NCI-H1930 (cell line): ENCODE measurements at regions not wholly inside any gene's neighbourhood (a gene's known extent, or its start where the extent isn't known, plus 50 kb on each side); places are given as distances from the start of the nearest gene placed in this dataset.
A peak's percentile ranks its signal among the peaks of the same experiment; 100 is the strongest.

Source experiments
- DNase-seq, 2 experiments: peaks; one replicate each; lab custom pipeline; 2025; lab: John Stamatoyannopoulos, UW

GRCh38 chr12:127077262-127078045 lies 1189.5 kb upstream of the TMEM132C start:
- no peak for DNase-seq

GRCh38 chr12:127078577-127079350 lies 1188.2 kb upstream of the TMEM132C start:
- DNase-seq = no peak

- DNase-seq = no peak
Observed at GRCh38 chr12:127079636-127080035, 1187.3 kb upstream of the TMEM132C start.

- DNase-seq = no peak
Observed at GRCh38 chr12:127081058-127081457, 1185.9 kb upstream of the TMEM132C start.

GRCh38 chr12:127083008-127083949 lies 1183.7 kb upstream of the TMEM132C start:
- DNase-seq = peak; percentile 20 to 41

- no peak for DNase-seq
Observed at GRCh38 chr12:127101076-127101475, 1165.9 kb upstream of the TMEM132C start.

GRCh38 chr12:127106041-127106440 lies 1160.9 kb upstream of the TMEM132C start:
- DNase-seq = no peak

- DNase-seq = no peak
Observed at GRCh38 chr12:127106697-127107096, 1160.3 kb upstream of the TMEM132C start.

- no peak for DNase-seq
Observed at GRCh38 chr12:127107744-127108143, 1159.2 kb upstream of the TMEM132C start.

- DNase-seq = no peak
Observed at GRCh38 chr12:127108360-127109215, 1158.4 kb upstream of the TMEM132C start.

- DNase-seq = no peak
Observed at GRCh38 chr12:127113945-127114344, 1153.0 kb upstream of the TMEM132C start.

- DNase-seq = no peak
Observed at GRCh38 chr12:127115468-127116035, 1151.4 kb upstream of the TMEM132C start.

GRCh38 chr12:127118251-127118650 lies 1148.7 kb upstream of the TMEM132C start:
- DNase-seq = no peak

- DNase-seq = no peak
Observed at GRCh38 chr12:127119600-127120140, 1147.3 kb upstream of the TMEM132C start.

GRCh38 chr12:127120851-127121250 lies 1146.1 kb upstream of the TMEM132C start:
- DNase-seq = no peak

GRCh38 chr12:127121494-127122084 lies 1145.4 kb upstream of the TMEM132C start:
- DNase-seq = no peak

GRCh38 chr12:127125607-127126259 lies 1141.2 kb upstream of the TMEM132C start:
- DNase-seq = no peak

- no peak for DNase-seq
Observed at GRCh38 chr12:127126260-127126628, 1140.7 kb upstream of the TMEM132C start.

GRCh38 chr12:127127897-127128296 lies 1139.1 kb upstream of the TMEM132C start:
- DNase-seq = no peak
